Calu3 (cell line): ENCODE measurements at regions not wholly inside any gene's neighbourhood (a gene's known extent, or its start where the extent isn't known, plus 50 kb on each side); places are given as distances from the start of the nearest gene placed in this dataset.

Source experiments
- BruUV-seq: library from RNA; stranded (reverse); fragments of 400-500 nt; replicated peaks from 2 replicates; lab custom pipeline; 2021; lab: Mats Ljungman, UMichigan
- CTCF ChIA-PET: fragments of 300-600 bp; sonication (Branson Sonifier 250); formaldehyde crosslinking; loops from one replicate; lab custom pipeline; 2022; ENCODE audit warnings: antibody characterized with exemption; lab: Charles Lee
- DNase-seq: peaks from one replicate; pipeline ENCODE4 v3.0.0; 2022
- H3K27ac Mint-ChIP-seq: one replicate; pipeline ENCODE4 v1.8.0; 2022; ENCODE audit warnings: mixed read lengths; ENCODE audit not compliant: unreplicated experiment
- H3K27me3 Mint-ChIP-seq: one replicate; pipeline ENCODE4 v1.8.0; 2022; ENCODE audit warnings: mixed read lengths; ENCODE audit not compliant: unreplicated experiment
- H3K36me3 Mint-ChIP-seq: one replicate; pipeline ENCODE4 v1.8.0; 2022; ENCODE audit warnings: mild to moderate bottlenecking, moderate library complexity, mixed read lengths; ENCODE audit not compliant: insufficient read depth, unreplicated experiment
- H3K4me1 Mint-ChIP-seq: one replicate; pipeline ENCODE4 v1.8.0; 2022; ENCODE audit warnings: mild to moderate bottlenecking, low read depth, mixed read lengths; ENCODE audit not compliant: unreplicated experiment
- H3K4me3 Mint-ChIP-seq: one replicate; pipeline ENCODE4 v1.8.0; 2022; ENCODE audit warnings: mild to moderate bottlenecking, low read depth, moderate library complexity, mixed read lengths; ENCODE audit not compliant: unreplicated experiment
- H3K9me3 Mint-ChIP-seq: one replicate; pipeline ENCODE4 v1.8.0; 2022; ENCODE audit warnings: low read depth, mixed read lengths; ENCODE audit not compliant: unreplicated experiment
- CTCF ChIP-seq: fragments of 200-600 bp; IDR thresholded peaks from one replicate; pipeline ENCODE4 v1.8.0; 2022; ENCODE audit warnings: antibody characterized with exemption; ENCODE audit not compliant: unreplicated experiment
- intact Hi-C: fragments of 100-400 bp; cut with micrococcal nuclease; formaldehyde crosslinking; loops from one replicate; pipeline ENCODE4 v1.10.0; 2022; ENCODE audit not compliant: unreplicated experiment

GRCh38 chr11:128246810-128247594 is 340.4 kb downstream of the ETS1 start:
- intact Hi-C loops: no loop called here
- no peaks in the 10 kb centered on the region for H3K9me3 Mint-ChIP-seq
- H3K4me3 Mint-ChIP-seq: no peak overlapping the region

GRCh38 chr11:128246364-128246801 is 341.0 kb downstream of the ETS1 start:
- no peak for DNase-seq
- no TSS peak for BruUV-seq
- no peak for TF ChIP-seq CTCF
- no peak overlapping the region for H3K4me3 Mint-ChIP-seq
- no peak overlapping the region for H3K27ac Mint-ChIP-seq
- H3K27me3 Mint-ChIP-seq: no peaks in the 10 kb centered on the region
- no peaks in the 10 kb centered on the region for H3K9me3 Mint-ChIP-seq
- H3K4me1 Mint-ChIP-seq: no peaks in the 10 kb centered on the region
- intact Hi-C loops: no loop called here
- no peaks in the 10 kb centered on the region for H3K36me3 Mint-ChIP-seq
- CTCF ChIA-PET: no interaction called here

More at GRCh38 chr11:128246810-128247594, 340.4 kb downstream of the ETS1 start:
- no peaks in the 10 kb centered on the region for H3K4me1 Mint-ChIP-seq
- DNase-seq: no peak
- no TSS peak for BruUV-seq
- no peak overlapping the region for H3K27ac Mint-ChIP-seq
- TF ChIP-seq CTCF: no peak
- CTCF ChIA-PET: no interaction called here
- H3K36me3 Mint-ChIP-seq: no peaks in the 10 kb centered on the region
- H3K27me3 Mint-ChIP-seq: no peaks in the 10 kb centered on the region

GRCh38 chr11:128244871-128245270 is 342.5 kb downstream of the ETS1 start:
- DNase-seq: no peak
- no TSS peak for BruUV-seq
- no peak overlapping the region for H3K4me3 Mint-ChIP-seq
- H3K36me3 Mint-ChIP-seq: no peaks in the 10 kb centered on the region
- CTCF ChIA-PET: no interaction called here
- H3K9me3 Mint-ChIP-seq: no peaks in the 10 kb centered on the region
- no peak for TF ChIP-seq CTCF
- no peaks in the 10 kb centered on the region for H3K27me3 Mint-ChIP-seq
- intact Hi-C loops: no loop called here
- H3K4me1 Mint-ChIP-seq: no peaks in the 10 kb centered on the region
- H3K27ac Mint-ChIP-seq: no peak overlapping the region

- DNase-seq: no peak
- Mint-ChIP-seq H3K4me3 (no peak overlapping the region), H3K27ac (no peak overlapping the region), H3K9me3 (no peaks in the 10 kb centered on the region), H3K4me1 (no peaks in the 10 kb centered on the region), H3K27me3 (no peaks in the 10 kb centered on the region), H3K36me3 (no peaks in the 10 kb centered on the region)
- BruUV-seq: no TSS peak
- TF ChIP-seq CTCF: no peak
- intact Hi-C loops: no loop called here
- CTCF ChIA-PET: no interaction called here
These were observed 344.9 kb downstream of the ETS1 start for GRCh38 chr11:128242451-128242850.
